ENCODE measurements at regions not wholly inside any gene's neighbourhood (a gene's known extent, or its start where the extent isn't known, plus 50 kb on each side); places are given as distances from the start of the nearest gene placed in this dataset.

DNA sequence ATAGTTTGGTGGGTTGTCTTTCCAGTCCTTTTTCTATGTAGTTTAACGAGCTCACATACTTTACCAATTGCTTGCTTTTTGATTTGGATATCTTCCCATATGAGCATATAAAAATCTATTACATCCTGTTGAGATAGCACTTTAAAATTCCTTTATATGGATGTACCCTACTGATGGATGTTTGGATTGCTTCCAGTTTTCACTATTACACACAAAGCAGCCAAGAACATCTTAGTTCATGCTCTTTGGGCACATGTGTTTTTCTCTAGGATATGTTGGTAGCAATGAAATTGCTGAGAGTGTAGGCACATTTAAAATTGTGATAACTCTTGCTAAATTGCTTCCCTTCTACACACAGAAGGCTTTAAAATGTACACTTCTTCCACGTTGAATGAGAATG lies 56.1 kb upstream of the NTRK2 start:
- TF ChIP-seq, protein P1, sequence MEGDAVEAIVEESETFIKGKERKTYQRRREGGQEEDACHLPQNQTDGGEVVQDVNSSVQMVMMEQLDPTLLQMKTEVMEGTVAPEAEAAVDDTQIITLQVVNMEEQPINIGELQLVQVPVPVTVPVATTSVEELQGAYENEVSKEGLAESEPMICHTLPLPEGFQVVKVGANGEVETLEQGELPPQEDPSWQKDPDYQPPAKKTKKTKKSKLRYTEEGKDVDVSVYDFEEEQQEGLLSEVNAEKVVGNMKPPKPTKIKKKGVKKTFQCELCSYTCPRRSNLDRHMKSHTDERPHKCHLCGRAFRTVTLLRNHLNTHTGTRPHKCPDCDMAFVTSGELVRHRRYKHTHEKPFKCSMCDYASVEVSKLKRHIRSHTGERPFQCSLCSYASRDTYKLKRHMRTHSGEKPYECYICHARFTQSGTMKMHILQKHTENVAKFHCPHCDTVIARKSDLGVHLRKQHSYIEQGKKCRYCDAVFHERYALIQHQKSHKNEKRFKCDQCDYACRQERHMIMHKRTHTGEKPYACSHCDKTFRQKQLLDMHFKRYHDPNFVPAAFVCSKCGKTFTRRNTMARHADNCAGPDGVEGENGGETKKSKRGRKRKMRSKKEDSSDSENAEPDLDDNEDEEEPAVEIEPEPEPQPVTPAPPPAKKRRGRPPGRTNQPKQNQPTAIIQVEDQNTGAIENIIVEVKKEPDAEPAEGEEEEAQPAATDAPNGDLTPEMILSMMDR (IDR thresholded peaks at IDR 0.05), result no peak
- no peak for TF ChIP-seq ZFX (IDR thresholded peaks at IDR 0.05; ENCODE audit: borderline replicate concordance)
